ENCODE measurements at regions not wholly inside any gene's neighbourhood (a gene's known extent, or its start where the extent isn't known, plus 50 kb on each side); places are given as distances from the start of the nearest gene placed in this dataset.

DNA sequence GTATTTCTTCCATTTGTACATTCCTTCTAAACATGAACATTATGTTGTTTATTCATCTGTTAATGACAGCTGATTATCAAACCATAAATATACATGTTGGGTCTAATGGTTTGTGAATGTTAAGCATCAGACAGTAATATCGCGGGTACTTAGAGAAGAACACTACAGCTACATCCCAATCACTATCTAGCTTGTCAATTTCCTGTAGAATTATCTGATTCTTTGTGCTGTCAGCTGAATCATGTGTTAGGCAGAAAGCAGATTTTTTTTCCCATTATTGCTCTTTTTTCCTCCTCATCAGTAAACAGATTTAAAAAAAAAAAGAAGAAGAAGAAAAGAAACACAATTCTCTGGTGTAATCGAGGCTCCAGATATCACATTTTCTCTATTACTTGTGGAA is 183.6 kb upstream of the CTBP2 start:
- no peak for DNase-seq (ENCODE audit: low read depth)

DNA sequence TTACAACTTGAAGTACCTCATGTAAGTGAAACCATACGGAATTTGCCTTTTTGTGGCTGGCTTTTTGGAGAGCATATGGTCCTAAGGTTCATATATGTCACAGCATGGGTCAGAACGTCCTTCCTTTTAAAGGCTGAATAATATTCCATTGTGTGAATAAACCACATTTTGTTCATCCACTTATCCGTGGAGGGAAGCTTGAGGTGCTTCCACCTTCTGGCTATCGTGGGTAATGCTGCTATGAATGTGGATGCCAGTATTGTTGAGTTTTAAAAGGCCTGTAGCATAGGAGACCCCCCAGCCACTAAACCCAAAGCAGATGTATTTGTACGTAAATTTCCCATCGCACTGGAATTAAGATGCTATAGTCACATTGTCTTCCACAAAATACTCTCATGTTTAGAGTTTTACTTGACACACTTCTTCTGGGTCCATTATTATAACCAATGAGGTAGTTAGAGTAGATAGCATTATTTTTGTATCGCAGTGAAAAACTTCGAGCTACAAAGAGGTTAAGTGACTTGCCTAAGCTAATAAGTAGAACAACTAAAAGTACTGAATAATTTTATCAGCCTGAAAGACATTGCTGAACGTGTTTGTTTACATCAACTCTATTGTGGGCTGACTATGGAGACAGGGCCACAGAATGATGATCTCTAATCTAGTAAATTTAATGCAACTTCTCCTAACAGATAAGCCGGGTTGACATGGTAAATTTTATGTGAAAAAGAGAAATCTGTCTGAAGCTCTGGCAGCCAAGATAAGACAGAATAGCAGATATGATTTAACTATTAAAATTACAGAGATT is 183.0 kb upstream of the CTBP2 start:
- DNase-seq (ENCODE audit: low read depth), result peak; percentile 7

DNA sequence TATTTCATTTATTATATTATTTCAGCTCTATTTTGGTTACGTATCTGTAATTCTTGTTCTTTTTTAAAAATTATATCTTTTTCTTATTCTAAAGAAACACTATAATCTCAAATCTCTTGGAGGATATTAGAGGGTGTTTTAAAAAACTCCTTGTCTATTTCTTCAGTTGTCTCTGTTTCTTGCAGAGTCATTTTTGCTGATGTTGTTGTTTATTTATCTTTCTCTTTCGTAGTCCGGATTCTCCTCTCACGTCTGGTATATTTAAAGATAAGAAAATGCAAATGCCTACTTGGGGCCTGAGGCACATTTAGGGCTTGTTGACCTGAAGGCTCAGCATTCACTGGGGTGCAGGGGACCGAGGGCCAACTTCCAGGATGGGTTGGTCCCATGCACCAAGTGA is 181.2 kb upstream of the CTBP2 start:
- DNase-seq (ENCODE audit: low read depth), result no peak

DNA sequence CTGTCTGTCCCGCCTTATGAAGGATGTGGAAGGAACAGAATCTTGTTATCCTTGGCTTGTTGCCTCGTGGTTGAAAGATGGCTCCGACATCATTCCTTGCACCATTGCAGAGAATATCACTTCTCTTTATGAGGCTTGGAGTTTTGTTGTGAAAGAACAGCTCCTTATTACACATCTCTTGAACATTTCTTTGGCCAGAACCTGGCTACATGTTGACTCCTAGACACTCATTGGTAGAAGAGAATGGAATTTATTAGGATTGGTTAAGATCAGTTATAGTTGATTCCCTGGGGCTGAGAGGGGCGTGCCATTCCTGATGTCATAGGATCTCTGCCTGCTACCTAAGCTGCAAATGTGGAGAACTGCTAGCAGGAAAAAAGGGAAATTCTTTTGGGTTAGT is 180.5 kb upstream of the CTBP2 start:
- no peak for DNase-seq (ENCODE audit: low read depth)

DNA sequence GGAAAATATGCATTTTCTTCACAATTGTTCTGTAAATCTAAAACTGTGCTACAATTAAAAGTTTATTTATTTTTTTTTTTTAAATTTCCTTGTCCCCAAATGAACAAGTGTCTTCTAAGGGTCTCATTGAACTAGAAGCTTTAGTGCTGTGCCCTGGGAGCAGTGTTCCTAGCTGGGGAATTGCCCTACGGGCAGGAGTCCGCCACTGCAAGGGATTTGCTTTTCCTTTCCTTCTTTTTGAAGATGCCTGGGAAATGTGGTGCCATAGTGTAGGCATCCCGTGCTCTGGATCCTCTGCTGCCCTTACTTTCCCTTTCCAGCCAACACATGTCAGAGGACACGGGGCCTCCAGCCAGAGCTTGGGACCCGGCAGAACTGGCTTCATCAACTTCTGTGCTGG is 177.1 kb upstream of the CTBP2 start:
- no peak for DNase-seq (ENCODE audit: low read depth)

DNA sequence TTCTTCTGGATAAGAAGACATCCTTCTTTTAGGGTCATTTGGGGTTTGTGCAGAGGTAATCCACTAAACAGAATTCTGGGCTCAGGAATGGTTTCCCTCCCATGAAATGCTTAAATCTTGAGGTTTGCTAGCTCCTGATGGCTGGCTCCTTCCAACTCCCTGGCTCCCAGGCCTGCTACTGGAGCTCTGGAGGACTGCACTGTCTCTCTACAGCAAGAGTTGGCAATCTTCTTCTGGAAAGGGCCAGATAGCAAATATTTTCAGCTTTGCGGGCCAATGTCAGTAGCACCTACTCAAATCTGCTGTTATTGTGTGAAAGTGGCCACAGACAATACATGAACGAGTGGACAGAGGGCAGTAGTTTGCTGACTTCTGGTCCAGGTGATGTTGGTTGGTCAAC is 174.2 kb upstream of the CTBP2 start:
- no peak for DNase-seq (ENCODE audit: low read depth)

DNA sequence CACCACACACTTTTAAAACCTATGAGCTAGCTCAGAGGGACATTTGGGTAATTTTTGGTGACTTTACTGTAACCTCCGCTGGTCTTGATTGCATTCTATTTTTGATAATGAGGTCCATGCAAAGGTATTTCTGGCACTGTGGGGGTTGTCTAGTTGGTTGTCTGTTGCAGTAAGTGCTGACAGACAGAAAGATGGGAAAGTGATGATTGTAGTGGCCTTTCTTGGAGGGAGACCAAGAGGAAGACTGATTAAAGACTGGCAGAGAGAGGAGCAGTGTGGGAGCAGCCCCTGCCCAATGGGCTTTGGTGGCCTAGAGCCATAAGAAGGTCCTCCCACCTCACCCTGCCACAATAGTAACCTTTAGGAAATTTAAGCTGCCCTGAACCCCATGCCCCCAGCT is 173.4 kb upstream of the CTBP2 start:
- DNase-seq (ENCODE audit: low read depth), result no peak

DNA sequence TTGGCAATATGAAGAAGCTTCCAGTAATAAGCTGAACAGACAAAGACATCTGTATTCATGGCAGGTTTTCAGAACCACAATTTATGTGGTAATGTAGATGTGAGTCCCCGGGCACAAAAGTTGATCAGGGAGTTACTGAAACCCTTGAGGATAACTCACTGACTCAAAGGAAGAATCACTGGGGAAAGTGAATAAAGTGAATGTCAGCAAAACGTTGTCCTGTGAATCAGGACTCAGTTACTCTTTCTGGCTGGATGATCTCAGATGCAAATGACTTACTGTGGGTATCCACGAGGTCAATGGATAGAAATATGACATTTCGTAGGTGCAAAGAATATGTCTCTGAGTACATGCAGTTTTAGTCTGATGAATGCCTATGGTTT is 172.8 kb upstream of the CTBP2 start:
- no peak for DNase-seq (ENCODE audit: low read depth)

DNA sequence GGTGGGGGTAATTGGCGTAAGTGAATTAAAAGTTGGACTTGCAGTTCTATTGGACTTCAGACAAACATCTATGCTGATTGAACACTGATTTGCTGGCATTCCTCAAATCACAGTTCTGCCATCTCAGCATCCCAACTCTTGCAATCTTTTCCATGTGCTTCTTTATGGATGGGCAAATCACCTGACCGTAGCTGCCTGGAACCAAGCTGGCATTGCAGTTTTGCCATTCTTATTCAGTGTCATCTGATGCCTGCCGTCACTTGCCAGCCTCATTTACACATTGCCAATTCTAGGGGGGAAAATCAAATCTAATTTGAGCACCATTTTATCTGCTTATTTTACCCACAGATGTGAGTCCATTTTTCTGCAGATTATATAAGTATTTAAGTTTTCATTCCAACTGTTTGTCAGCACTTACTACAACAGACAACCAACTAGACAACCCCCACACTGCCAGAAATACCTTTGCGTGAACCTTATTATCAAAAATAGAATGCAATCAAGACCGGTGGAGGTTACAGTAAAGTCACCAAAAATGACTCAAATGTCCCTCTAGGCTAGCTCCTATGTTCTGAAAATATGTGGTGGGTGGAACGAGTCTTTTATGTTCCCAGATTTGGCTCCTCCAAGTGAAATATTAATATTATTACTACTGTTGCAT is 172.3 kb upstream of the CTBP2 start:
- DNase-seq (ENCODE audit: low read depth), result no peak

DNA sequence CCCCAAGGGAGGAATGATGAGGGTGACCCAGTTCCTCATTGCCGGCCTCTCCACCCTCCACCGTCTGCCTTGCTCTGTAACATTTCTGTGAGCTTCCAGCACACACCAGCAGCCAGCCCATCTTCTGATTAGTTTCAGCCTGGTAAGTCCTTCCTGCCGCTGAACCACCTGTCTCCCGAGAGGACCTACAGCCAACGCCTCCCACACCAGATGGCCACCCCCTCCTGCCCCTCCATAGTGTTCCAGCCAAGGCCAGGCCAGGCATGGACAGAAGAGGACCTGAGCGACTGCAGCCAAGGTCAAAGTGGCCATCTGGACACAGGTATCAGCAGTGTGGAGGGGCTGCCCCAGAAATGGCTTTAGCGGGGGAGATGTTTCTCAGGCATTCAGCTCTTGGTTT is 170.7 kb upstream of the CTBP2 start:
- no peak for DNase-seq (ENCODE audit: low read depth)

DNA sequence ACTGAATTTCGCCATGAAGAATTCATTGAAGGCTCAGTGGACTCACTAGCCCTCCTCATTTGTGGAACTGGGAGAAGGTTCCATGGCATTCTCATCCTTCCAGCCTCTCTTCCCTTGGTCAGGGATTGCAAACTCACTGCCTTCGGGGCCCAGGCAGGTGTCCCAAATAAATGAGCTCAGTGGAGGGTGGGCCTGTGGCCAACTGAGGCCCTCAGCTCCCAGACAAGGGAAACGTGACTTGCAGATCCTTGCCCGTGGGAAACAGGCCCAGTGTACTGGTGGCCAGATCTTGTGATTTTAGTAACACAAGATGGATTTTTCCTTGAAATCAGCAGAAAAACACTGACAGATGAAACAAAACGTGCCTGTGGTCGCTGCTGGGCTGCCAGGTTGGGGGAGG is 168.7 kb upstream of the CTBP2 start:
- DNase-seq (ENCODE audit: low read depth), result no peak

DNA sequence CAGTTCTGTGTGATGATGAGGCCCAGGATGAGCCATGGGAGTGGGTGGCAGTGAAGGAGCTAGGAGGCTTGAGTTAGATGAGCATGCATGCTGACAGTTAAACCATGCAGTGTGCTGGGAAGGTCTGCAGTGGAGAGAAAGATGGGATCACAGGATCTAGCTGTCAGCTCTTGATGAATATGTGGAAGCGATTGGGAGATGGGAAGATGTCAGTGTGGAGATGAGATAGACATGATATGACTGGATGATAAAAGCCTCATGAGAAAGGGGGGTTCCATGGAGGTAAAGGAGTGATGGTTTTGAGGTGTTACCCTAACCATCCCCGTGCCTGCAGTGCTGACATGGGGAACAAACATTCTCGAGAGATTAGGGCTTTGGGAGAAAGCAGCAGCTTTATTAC is 165.0 kb upstream of the CTBP2 start:
- no peak for DNase-seq (ENCODE audit: low read depth)

DNA sequence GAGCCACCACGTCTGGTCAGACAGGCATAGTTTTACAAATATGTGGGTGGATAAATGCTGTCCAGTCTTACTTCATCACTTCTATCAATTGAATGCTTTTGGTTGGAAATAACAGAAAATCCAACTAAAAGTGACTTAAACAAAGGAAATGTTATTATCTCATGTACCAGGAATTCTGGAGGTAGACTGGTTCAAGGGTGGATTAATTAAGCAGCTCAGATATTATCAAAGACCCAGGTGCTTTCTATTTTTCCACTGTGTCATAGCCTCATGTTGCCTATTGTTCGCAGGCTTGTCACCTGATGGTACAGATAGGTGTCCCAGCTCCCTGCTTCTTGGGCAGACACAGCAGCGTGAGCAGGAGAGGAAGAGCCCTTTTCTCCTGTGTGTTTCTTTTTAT is 156.1 kb upstream of the CTBP2 start:
- DNase-seq (ENCODE audit: low read depth), result no peak

DNA sequence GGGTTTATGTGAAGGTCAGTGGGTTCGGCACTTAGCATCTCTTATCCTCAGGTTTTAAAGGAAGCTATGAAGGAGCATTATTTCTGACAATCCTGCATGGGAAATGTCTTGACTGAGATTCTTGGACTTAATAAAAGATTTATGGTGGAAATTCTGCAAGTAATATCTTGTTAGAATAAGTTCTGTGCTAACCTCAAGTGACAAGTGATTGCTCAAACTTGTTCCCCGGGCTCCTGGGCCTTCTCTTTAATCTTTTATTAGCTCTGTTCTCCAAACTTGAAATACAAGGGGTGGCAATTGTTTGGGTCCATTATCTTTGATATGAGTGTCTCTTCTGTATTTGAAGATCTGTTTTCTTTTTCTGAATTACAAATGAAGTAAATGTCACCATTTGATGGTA is 140.6 kb upstream of the CTBP2 start:
- no peak for DNase-seq (ENCODE audit: low read depth)

DNA sequence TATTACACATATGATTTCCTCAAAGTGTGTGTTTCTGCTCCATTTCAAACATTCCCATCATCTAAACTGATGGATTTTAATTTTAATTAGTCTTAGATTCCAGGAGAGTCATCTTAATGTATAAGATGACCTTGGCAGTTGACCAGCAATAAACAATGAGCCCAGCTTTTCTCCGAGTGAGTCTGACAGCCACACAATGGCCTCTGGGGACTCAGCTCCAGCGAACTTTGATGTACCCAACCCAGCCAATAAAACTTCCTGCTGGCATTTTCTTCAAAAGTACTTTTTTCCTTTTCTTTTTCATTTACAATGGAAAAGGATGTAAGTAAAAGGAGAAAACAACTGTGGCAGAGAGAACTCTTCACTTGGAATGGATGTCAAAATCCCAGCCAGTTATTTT is 139.1 kb upstream of the CTBP2 start:
- no peak for DNase-seq (ENCODE audit: low read depth)

DNA sequence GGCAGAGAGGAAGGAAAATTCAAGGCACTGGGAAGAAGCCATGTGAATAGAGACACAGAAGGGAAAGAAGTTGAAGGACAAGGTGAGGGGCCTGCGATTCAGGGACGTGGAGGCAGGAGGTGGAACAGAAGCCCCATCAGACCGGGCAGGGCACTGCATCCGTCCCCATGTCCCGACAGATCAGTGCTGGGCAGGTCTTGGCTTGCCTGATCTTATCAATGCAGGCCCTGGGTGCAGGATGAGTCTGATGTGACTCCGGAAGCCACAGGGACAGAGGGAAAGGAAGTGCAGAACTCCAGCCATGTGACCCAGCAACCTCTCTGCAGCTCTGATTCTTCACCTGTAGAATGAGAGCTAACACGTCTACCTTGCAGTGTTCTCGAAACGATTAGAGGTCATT is 136.2 kb upstream of the CTBP2 start:
- DNase-seq (ENCODE audit: low read depth), result no peak

DNA sequence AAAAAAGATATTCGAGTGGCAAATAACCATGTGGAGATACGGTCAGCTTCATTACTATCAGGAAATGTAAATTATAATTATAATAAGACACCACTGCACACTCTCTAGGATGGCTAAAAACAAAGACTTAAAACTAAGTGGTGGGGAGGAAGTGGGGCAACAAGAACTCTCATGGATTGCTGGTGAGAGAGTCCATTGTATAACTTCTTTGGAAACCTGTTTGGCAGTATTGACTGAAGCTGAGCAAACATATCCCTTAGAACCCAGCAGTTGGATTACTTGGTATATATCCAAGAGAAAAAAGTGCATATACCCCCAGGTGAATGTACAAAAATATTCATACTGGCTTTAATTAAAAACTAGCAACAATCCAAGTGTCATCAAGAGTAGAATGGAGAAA is 133.7 kb upstream of the CTBP2 start:
- no peak for DNase-seq (ENCODE audit: low read depth)

DNA sequence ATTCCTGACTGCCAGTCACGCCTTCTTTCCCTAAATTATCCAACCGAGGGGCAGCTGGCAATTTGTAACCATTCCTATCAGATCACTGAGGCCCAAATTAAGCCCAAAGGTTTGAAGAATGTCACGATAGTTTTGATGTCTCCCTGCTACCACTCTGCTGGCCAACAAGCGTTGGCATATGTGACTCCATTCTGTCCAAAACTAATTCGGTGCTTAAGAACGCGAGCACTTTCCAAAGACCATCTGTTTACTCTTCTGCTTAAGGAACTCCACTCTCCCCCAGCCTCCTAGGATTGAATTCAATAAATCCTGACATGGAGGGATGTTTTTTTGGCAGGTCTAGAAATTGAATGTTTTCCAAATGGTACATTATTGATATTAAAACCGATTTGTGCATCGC is 131.5 kb upstream of the CTBP2 start:
- no peak for DNase-seq (ENCODE audit: low read depth)

DNA sequence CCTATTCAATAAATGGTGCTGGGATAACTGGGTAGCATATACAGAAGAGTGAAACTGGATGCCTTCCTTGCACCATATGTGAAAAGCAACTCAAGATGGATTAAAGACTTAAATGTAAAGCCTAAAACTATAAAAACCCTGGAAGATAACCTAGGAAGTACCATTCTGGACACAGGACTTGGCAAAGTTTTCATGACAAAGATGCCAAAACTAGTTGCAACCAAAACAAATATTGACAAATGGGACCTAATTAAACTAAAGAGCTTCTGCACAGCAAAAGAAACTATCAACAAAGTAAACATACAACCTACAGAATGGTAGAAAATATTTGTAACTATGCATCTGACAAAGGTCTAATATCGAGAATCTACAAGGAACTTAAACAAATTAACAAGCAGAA is 129.1 kb upstream of the CTBP2 start:
- DNase-seq (ENCODE audit: low read depth), result no peak

DNA sequence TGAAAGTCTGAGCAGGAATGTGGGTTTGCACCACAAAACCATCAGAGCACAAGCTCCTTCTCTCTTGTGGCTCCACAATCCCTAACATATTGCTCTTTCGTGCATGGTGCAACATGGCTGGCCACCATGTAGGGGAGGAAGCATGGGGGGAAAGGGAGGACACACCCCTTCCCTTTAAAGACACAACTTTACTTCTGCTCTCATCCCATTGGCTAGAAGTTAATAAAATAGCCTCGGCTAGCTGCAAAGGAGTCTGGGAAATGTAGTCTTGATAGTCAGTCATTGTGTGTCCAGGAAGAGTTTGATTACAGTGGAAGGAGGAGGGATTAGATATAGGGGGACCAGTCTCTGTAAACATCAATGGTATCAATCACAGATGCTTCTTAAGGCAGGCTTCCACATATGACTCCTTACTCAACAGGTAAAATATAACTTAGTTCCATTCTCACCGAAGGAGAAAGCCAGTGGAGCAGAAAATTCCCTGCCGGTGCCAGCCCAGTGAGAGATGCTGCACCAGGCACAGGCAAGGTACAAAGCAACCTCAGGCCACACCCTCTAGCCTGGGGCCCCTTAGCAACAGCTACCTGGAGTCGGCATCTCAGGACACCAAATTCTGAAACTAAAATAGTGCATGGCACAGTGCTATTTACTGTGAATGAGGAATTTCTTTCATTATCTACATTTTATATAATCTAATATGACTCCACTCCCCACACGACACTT is 124.7 kb upstream of the CTBP2 start:
- peak; percentile 3 for DNase-seq (ENCODE audit: low read depth)

DNA sequence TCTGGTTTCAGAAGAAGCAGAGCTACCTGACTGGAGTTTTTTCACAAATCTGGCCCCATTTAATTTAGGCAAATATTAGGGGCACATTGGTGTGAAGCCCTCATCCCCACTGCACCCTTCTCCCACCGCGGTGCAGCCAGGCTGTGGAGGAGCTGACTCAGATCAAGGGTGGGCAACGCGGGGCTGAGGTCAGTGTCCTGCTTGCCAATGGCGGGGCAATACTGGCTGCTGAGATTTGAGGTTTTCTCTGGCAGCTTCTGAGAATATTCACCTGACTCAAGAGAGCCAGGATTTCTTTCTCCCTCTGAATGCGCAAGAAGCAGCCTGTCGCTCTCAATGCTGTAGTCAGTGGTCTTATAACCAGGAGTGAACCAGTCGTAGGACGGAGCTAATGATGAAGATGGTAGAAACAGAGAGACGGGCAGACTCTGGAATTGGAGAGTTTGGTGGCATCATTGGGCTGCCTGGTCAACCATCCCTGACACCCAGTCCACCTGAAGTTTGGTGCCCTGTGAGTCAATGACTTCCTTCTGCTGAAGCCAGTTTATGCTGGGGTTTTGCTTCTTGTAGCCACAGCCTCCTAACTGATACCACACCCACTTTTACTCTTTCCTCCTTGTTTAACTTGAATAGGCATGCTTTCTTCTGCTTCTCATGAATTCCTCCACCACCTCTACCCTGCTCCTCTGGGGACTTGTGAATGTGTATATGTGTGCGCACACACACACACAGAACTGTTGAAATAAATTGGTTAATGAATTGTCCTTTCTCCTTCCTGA is 123.7 kb upstream of the CTBP2 start:
- DNase-seq (ENCODE audit: low read depth), result no peak

DNA sequence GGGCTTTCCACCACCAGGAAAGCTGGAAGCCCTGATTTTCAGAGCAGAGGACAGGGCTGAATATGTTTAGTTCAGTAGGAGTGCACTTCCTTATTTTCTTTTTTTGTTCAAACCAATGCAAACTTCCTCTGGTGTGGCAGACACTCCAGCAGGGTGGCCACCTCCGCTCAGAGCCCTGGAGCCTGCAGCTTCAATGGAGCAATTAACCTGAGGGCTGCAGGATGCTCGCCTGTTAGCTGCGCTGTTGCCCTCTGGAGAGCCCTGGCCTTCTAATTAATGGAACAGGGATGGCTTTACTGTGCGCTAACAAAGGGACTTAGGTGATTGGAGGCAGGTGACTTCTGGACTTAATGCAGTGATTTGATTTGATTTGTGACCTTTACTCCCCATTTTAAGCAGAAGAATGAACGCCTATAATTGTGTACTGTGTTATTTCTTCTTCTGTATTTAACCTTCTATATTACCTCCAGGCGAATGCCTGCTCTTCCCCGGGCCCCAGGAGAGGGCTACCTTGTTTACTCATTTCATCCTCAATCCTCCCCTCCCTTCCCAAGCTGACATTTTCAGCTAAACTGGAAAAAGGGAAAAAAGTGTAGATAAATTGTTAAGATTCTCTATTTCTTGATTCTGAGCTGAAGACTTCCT is 123.0 kb upstream of the CTBP2 start:
- no peak for DNase-seq (ENCODE audit: low read depth)
